Suprapubic skin (tissue), 3 donors: ENCODE measurements at regions not wholly inside any gene's neighbourhood (a gene's known extent, or its start where the extent isn't known, plus 50 kb on each side); places are given as distances from the start of the nearest gene placed in this dataset.

Source experiments
- POLR2A ChIP-seq, 2 donors: fragments of 450-650 bp; IDR thresholded peaks; one replicate each; pipeline ENCODE4 v1.6.1; 2017; ENCODE audit warnings: antibody characterized with exemption in 2 of 2, mild to moderate bottlenecking in 2 of 2, moderate library complexity in 2 of 2
- TF ChIP-seq, protein P1 (sequence below), 2 donors: fragments of 200-600 bp in 1 of 2; fragments of 450-650 bp in 1 of 2; sonication (generic) in 1 of 2; IDR thresholded peaks; one replicate each; pipeline ENCODE4 v1.5.1; 2016 to 2019; ENCODE audit warnings: antibody characterized with exemption in 2 of 2, mild to moderate bottlenecking in 1 of 2, moderate library complexity in 1 of 2

- TF ChIP-seq, protein P1, sequence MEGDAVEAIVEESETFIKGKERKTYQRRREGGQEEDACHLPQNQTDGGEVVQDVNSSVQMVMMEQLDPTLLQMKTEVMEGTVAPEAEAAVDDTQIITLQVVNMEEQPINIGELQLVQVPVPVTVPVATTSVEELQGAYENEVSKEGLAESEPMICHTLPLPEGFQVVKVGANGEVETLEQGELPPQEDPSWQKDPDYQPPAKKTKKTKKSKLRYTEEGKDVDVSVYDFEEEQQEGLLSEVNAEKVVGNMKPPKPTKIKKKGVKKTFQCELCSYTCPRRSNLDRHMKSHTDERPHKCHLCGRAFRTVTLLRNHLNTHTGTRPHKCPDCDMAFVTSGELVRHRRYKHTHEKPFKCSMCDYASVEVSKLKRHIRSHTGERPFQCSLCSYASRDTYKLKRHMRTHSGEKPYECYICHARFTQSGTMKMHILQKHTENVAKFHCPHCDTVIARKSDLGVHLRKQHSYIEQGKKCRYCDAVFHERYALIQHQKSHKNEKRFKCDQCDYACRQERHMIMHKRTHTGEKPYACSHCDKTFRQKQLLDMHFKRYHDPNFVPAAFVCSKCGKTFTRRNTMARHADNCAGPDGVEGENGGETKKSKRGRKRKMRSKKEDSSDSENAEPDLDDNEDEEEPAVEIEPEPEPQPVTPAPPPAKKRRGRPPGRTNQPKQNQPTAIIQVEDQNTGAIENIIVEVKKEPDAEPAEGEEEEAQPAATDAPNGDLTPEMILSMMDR (IDR thresholded peaks at IDR 0.05) = no peak
- TF ChIP-seq POLR2A (IDR thresholded peaks at IDR 0.05) = no peak
Measured at GRCh38 chr3:78293284-78293683, 1253.4 kb downstream of the ROBO2 start.
